Activated CD8-positive, alpha-beta T cell treated with anti-CD3 and anti-CD28 coated beads for 36 hours (primary cell): ENCODE measurements at regions not wholly inside any gene's neighbourhood (a gene's known extent, or its start where the extent isn't known, plus 50 kb on each side); places are given as distances from the start of the nearest gene placed in this dataset.
"Not testable (repeated sequence)": the region's sequence is repeated elsewhere in the genome, so short reads cannot be mapped to it uniquely, and the experiment has no call there.

Experiments used
- ATAC-seq: fragments of 200-7000 bp; cut with Tn5 transposase; one replicate; pipeline ENCODE4 v1.10.0; 2021; ENCODE audit warnings: mild to moderate bottlenecking, moderate library complexity
- CTCF ChIA-PET: fragments of 350-600 bp; sonication (Branson Sonifier 250); formaldehyde crosslinking; loops from one replicate; lab custom pipeline; 2021; ENCODE audit warnings: antibody characterized with exemption; lab: Charles Lee
- POLR2A ChIA-PET: fragments of 350-600 bp; sonication (Branson Sonifier 250); formaldehyde crosslinking; loops from one replicate; lab custom pipeline; 2021; ENCODE audit warnings: antibody characterized with exemption; lab: Charles Lee
- DNase-seq: peaks from one replicate; pipeline ENCODE4 v3.0.0-alpha.2; 2020
- H3K27ac Mint-ChIP-seq: one replicate; pipeline ENCODE4 v1.8.0; 2021; ENCODE audit warnings: mild to moderate bottlenecking, mixed read lengths
- H3K27me3 Mint-ChIP-seq: one replicate; pipeline ENCODE4 v1.8.0; 2021; ENCODE audit warnings: mixed read lengths
- H3K36me3 Mint-ChIP-seq: one replicate; pipeline ENCODE4 v1.8.0; 2021; ENCODE audit warnings: low read depth, mixed read lengths
- H3K4me1 Mint-ChIP-seq: one replicate; pipeline ENCODE4 v1.8.0; 2021; ENCODE audit warnings: low read depth, mixed read lengths
- H3K4me3 Mint-ChIP-seq: one replicate; pipeline ENCODE4 v1.8.0; 2021; ENCODE audit warnings: mild to moderate bottlenecking, moderate library complexity, mixed read lengths
- H3K9me3 Mint-ChIP-seq: one replicate; pipeline ENCODE4 v1.8.0; 2021; ENCODE audit warnings: mixed read lengths
- intact Hi-C: fragments of 100-400 bp; cut with micrococcal nuclease; formaldehyde crosslinking; loops from one replicate; pipeline ENCODE4 v1.10.0; 2022
- TF ChIP-seq, protein P1 (sequence below): fragments of 200-600 bp; IDR thresholded peaks from one replicate; pipeline ENCODE4 v1.8.0; 2022; ENCODE audit warnings: antibody characterized with exemption, mild to moderate bottlenecking

DNA sequence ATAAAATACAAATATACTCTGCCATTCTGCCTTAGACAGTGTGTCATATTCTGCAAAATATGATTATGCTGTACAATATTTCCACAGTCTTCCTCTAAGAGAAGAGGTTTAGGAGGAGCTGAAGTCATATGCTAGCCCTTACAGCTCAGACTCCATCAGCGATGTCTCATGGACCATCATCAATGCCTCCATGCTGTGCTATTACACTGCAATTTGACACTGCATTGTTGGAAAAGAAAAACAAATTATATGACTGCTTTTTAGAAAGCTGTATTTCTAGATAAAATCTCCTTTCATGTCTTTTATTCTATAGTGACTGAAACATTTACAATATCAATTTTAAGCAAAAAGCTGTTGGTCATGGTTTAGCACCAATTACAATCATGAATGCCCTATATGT is 1089.4 kb upstream of the MIR17HG start:
- H3K27ac Mint-ChIP-seq: no peak overlapping the region
- peaks cover 14% of the 10 kb centered on the region for H3K9me3 Mint-ChIP-seq
- H3K36me3 Mint-ChIP-seq: no peaks in the 10 kb centered on the region
- intact Hi-C loops: no loop called here
- ChIA-PET CTCF (no interaction called here), POLR2A (no interaction called here)
- no peaks in the 10 kb centered on the region for H3K27me3 Mint-ChIP-seq
- DNase-seq (no peak), ATAC-seq (no peak)
- no peak overlapping the region for H3K4me3 Mint-ChIP-seq
- TF ChIP-seq, protein P1, sequence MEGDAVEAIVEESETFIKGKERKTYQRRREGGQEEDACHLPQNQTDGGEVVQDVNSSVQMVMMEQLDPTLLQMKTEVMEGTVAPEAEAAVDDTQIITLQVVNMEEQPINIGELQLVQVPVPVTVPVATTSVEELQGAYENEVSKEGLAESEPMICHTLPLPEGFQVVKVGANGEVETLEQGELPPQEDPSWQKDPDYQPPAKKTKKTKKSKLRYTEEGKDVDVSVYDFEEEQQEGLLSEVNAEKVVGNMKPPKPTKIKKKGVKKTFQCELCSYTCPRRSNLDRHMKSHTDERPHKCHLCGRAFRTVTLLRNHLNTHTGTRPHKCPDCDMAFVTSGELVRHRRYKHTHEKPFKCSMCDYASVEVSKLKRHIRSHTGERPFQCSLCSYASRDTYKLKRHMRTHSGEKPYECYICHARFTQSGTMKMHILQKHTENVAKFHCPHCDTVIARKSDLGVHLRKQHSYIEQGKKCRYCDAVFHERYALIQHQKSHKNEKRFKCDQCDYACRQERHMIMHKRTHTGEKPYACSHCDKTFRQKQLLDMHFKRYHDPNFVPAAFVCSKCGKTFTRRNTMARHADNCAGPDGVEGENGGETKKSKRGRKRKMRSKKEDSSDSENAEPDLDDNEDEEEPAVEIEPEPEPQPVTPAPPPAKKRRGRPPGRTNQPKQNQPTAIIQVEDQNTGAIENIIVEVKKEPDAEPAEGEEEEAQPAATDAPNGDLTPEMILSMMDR: no peak
- no peaks in the 10 kb centered on the region for H3K4me1 Mint-ChIP-seq

DNA sequence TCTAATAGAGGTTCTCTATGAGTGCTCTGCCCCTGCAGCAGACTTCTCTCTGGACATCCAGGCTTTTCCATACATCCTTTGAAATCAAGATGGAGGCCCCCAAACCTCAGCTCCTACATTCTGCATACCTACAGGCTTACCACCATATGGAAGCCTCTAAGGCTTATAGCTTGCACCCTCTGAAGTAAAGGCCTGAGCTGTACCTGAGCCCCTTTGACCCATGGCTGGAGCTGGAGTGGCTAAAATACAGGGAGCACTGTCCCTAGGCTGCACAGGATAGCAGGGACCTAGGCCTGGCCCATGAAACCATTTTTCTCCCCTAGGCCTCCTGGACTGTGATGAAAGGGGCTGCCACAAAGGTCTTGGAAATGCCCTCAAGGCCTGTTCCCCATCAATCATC is 1086.1 kb upstream of the MIR17HG start:
- no peak overlapping the region for H3K27ac Mint-ChIP-seq
- DNase-seq (no peak), ATAC-seq (no peak)
- H3K36me3 Mint-ChIP-seq: no peaks in the 10 kb centered on the region
- intact Hi-C loops: loop anchor here (5.0 kb wide), 1 partner anchor 76 kb away; no protein-coding TSS in a partner anchor
- H3K4me1 Mint-ChIP-seq: no peaks in the 10 kb centered on the region
- no peaks in the 10 kb centered on the region for H3K27me3 Mint-ChIP-seq
- TF ChIP-seq, protein P1: no peak
- CTCF ChIA-PET: no interaction called here
- POLR2A ChIA-PET: no interaction called here
- H3K4me3 Mint-ChIP-seq: no peak overlapping the region
- H3K9me3 Mint-ChIP-seq: peaks cover 5% of the 10 kb centered on the region

DNA sequence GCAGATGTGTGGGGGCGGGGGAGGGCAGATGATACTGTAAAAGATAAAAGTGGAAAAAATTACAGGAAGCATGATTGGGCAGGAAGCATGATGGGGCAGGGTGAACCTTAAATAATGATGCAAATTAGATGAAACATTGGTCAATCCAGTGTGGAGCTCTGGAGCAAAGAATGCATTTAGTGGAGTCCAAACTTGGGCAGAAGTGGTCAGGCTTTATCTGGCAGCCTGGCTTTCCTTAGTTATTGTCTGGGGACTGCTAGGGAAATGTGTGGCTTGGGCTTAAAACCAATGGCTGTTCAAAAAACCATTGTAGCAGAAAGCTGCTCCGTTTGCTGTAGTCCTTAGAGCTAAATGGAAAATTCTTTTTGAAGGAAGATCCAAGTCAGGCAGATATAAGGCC is 1077.3 kb upstream of the MIR17HG start:
- Mint-ChIP-seq H3K9me3 (peaks cover 8% of the 10 kb centered on the region), H3K27me3 (no peaks in the 10 kb centered on the region), H3K36me3 (no peaks in the 10 kb centered on the region), H3K4me3 (no peak overlapping the region), H3K4me1 (no peaks in the 10 kb centered on the region), H3K27ac (no peak overlapping the region)
- no peak for DNase-seq
- POLR2A ChIA-PET: no interaction called here
- intact Hi-C loops: no loop called here
- CTCF ChIA-PET: no interaction called here
- TF ChIP-seq, protein P1: no peak
- no peak for ATAC-seq

DNA sequence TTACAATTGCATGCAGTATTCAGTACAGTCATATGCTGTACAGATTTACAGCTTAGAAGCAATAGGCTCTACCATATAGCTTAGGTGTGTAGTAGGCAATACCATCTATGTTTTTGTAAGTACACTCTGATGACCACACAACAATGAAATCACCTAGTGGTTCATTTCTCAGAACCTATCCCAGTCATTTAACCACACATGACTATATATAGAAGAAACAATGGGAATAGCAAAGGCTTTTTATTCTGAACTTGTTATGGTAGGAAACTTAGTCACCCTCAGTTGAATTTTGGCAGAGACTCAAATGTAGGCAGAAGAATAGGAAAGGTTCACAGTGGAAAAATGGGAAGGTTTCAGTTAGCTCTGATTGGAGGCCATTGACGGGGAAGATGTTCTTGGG is 1075.1 kb upstream of the MIR17HG start:
- ChIA-PET POLR2A (no interaction called here), CTCF (no interaction called here)
- Mint-ChIP-seq H3K4me3 (no peak overlapping the region), H3K4me1 (no peaks in the 10 kb centered on the region), H3K36me3 (no peaks in the 10 kb centered on the region), H3K27ac (no peak overlapping the region), H3K27me3 (no peaks in the 10 kb centered on the region), H3K9me3 (peaks cover 8% of the 10 kb centered on the region)
- no peak for ATAC-seq
- intact Hi-C loops: no loop called here
- DNase-seq: no peak
- TF ChIP-seq, protein P1: no peak

DNA sequence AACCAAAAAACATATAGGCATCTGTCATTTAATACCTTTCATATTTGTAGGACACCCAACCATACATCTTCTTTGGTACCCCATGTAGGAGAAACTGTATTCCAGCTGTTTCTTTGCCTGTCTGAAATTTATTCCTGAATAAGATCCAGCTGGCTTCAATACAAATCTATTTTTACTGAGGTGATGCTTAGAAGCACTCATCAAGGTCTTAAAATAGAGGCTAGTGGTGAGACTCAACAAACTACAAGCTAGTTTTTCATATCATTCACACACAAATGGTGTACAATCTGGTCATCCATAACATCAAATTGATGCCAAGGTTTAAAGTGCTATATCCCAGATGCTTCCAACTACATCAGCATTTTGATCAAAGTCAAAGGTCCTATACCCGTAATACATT is 1071.3 kb upstream of the MIR17HG start:
- no peak for ATAC-seq
- no peaks in the 10 kb centered on the region for H3K36me3 Mint-ChIP-seq
- no peaks in the 10 kb centered on the region for H3K27me3 Mint-ChIP-seq
- intact Hi-C loops: no loop called here
- H3K4me3 Mint-ChIP-seq: no peak overlapping the region
- DNase-seq: no peak
- H3K9me3 Mint-ChIP-seq: peaks cover 3% of the 10 kb centered on the region
- ChIA-PET POLR2A (interaction anchor here (0.7 kb wide), 1 partner anchor 464 kb away, joined by 4 read pairs; no protein-coding TSS in a partner anchor), CTCF (no interaction called here)
- TF ChIP-seq, protein P1: no peak
- H3K4me1 Mint-ChIP-seq: no peaks in the 10 kb centered on the region
- H3K27ac Mint-ChIP-seq: no peak overlapping the region

DNA sequence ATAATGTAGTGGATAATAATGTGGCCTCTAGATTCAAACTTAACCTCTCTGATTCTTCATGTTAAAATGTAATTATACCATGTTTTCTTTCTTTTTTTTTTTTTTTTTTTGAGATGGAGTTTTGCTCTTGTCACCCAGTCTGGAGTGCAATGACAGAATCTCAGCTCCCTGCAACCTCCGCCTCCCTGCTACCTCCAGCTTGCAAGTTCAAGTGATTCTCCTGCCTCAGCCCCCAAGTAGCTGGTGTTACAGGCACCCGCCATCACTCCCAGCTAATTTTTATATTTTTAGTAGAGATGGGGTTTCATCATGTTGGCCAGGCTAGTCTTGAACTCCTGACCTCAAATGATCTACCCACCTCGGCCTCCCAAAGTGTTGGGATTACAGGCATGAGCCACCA is 1069.3 kb upstream of the MIR17HG start:
- H3K27ac Mint-ChIP-seq, POLR2A ChIA-PET, DNase-seq, intact Hi-C loops, H3K27me3 Mint-ChIP-seq, H3K4me1 Mint-ChIP-seq, H3K4me3 Mint-ChIP-seq, ATAC-seq, H3K9me3 Mint-ChIP-seq, H3K36me3 Mint-ChIP-seq: not testable (repeated sequence)
- CTCF ChIA-PET: interaction anchor here (0.9 kb wide), 1 partner anchor 45 kb away, joined by 3 read pairs; no protein-coding TSS in a partner anchor
